Brain pericyte (primary cell): ENCODE measurements at regions not wholly inside any gene's neighbourhood (a gene's known extent, or its start where the extent isn't known, plus 50 kb on each side); places are given as distances from the start of the nearest gene placed in this dataset.
"Not testable (repeated sequence)": the region's sequence is repeated elsewhere in the genome, so short reads cannot be mapped to it uniquely, and the experiment has no call there.

Experiments used
- DNase-seq: peaks from one replicate; pipeline ENCODE4 v3.0.0-alpha.2; 2012; ENCODE audit warnings: low read depth, low spot score

DNA sequence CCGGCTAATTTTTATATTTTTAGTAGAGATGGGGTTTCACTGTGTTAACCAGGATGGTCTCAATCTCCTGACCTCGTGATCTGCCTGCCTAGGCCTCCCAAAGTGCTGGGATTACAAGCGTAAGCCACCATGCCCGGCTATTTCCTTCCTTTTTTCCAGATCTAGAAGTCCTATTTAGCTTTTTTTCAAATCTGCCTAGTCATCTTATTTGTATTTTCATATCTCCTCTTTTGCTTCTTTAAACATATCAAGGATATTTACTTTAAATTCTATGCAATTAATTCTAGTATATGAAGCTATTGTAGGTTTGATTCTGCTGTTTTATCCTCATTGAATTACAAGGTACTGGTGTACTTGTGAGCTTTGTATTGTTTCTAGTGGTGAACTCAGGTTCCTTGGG lies 119.1 kb downstream of the MACIR start:
- not testable (repeated sequence) for DNase-seq

DNA sequence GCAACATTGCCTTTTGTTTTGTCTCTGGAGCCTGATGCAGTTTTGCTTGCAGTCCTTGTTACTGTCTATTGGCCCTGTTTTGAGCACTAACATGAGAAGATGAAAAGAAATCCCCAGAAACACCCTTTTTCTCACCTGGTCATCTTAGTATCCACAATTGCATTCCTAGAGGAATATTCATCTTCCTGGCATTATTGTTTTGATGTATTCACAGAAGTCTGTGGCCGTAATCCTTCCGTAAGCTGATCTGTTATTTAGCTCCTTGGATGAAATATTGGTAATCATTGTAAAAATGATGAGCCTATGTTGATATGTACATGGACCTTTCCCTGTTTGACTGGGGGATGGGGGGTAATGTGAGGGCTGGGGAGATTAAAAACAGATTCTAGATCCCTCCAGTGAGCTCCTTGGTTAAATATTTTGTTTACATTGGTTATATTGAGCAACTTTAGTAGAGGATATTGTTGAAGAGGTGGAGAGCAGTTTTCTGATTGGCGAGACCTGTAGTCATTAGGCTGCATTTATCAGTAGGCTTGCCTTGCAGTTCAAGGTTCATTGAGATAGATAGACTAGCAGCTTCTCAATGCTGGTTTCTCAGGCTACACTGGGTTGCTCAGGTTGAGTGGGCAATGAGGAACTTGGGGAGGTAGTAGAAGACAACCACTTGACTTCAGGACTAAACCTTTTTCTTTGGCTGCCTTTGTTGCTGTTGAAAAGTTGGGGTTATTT lies 117.5 kb downstream of the MACIR start:
- DNase-seq = no peak

DNA sequence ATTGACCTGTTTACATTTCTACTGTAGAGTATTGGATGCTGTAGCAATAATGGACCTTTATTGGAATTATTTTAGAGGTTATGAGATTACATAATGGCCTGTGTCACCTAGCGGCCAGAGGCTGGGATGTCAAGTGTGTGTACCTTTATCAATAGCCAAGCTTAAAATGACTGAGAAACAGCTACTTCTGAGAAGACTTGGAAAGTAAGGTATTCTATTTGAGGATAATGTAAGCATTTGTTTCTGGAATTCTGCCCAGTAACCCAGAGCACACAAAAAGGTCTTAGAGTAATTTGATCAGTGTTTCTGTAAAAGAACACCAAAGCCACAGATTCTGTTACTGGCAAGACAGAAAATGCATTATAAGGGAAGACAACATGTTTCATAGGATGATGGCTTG lies 116.8 kb downstream of the MACIR start:
- DNase-seq = peak; percentile 53

DNA sequence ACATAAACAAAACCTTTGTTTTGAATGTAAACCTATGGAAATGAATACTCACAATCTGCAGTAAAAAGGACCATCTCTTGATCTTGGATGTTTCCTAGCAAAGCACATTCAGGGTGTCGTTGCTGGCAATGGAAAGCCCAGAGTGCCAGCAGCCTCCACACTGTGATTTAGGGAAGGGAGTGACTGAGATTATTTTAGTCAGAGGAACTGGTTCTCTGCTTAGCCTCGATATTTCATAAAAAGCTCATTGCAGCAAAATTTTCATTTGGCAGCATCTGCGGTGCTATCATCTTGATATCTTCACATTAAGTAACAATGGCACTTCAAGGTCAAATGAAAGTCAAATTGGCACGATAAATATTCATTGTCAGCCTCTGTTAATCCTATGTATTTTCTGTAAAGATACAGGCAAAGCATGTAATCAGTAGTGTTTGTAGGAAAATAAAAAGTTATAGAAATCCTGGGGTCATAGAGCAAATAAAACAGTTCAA lies 116.0 kb downstream of the MACIR start:
- no peak for DNase-seq

DNA sequence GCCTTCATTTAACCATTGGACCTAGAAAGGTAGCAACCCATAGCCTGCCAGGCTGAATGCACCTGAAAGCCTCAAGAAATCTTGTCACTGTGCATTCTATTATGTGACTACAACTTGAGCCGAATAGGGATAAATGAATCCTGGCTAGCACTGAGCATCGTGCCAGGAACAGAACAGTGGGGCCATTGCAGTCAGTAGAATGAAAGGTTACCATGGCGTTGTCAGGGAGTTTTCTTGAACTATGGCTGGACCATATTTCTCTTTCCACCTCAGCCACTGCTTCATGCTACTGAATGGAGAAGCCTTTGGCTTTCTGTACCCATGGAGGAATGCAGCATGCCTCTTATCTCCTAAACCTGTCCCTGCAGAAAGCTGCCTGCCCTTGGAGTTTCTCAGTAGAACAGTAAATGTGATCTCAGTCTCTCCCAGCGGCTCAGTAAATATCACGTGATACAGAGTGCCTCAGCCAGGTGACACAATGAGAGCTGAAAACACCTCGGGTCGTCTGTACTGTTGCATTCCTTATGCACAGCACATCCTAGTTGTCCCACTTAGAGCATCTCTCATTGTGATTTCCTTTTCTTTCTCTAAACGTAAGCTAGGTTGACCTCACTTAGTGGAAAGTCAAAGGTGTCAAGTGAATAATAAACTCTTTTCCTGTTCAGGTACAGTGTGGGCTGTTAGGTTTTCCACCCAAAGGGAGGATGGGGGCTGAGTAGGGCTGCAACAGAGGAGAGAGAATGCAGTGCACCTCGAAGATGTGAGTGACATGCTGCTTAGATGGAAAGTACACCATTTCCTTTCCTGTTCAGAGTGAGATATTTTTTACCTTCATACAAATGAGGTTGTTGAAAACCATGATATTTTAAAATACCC lies 115.3 kb downstream of the MACIR start:
- no peak for DNase-seq

DNA sequence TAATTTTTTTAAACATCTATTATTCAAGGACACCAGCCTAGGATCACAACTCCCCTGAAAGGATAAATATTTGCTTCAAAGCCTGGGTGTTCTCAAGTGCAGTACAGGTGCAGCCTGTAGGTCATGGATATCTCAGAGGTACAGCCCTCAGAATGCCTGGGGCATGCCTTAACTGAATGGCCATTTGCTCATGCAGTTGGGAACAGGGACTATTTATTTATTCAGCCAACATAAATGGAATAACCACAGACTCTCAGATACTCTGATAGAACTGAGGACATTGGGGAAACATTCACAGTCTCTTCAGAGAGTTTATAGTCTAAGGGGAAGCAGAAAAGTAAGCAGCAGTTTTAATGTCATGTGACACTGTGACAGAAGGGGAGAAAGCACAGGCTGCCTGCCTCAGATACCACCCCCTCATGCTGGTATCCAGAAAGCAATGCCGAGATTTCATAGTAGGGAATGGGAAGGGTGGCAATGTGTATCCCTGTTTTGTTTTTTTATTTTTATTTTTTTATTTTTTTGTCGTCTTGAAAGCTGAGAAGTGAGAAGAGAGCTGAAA lies 112.6 kb downstream of the MACIR start:
- no peak for DNase-seq

DNA sequence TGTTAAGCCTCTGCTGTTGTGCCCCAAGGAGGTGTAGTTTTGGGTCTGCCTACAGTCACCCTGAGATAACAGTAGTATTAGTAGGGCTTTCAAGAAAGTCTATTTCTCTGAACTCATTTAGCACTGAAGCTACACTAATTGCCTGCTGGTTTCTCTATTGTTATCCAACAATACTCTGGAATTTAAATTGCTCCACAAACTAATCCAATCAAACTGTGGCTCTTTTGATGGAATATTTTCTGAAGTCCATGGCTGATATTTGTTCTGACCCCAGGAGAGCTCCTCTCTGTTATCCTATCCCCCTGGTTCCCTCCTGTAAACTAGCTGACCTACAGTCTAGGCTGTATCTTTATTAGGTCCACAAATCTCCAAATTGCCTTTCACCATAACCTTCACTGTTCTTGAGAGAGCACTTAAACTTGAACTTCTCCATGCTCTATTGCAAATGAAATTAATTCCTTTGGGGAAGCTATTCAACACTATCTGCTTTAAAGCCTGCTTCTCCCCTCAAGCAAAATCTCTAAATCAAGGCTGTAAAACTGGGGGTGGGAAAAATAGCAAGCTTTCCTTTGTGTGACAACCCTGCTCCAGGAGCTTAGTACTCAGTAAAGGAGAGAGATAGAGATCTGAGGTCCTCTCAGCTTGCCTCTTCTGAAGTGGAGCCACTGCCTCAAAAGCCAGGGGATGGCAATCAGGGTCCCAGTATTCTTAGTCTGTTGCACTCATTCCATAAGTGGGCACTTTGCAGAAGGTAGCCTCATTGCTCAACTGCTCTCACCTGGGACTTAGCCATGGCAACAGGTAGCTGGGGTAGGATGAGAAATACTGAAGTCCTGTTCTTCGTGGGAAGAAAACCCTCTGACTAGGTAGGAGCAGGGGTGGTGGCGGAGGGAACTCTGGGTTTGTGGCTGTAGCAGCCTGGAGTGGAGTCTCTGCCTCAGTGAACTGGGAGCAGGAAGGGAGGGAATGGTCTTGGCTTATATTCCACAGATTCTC lies 110.9 kb downstream of the MACIR start:
- DNase-seq = no peak

DNA sequence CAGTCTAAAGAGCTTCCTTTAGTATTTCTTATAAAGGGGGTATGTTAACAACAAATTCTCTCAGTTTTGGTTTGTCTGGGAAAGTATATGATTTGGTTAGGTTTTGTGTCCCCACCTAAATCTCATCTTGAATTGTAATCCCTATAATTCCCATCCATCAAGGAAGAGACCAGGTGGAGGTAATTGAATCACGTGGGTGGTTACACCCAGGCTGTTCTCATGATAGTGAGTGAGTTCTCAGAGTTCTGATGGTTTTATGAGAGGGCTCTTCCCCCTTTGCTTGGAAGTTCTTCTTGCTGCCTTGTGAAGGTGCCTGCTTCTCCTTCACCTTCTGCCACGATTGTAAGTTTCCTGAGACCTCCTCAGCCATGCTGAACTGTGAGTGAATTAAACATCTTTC lies 109.1 kb downstream of the MACIR start:
- no peak for DNase-seq

DNA sequence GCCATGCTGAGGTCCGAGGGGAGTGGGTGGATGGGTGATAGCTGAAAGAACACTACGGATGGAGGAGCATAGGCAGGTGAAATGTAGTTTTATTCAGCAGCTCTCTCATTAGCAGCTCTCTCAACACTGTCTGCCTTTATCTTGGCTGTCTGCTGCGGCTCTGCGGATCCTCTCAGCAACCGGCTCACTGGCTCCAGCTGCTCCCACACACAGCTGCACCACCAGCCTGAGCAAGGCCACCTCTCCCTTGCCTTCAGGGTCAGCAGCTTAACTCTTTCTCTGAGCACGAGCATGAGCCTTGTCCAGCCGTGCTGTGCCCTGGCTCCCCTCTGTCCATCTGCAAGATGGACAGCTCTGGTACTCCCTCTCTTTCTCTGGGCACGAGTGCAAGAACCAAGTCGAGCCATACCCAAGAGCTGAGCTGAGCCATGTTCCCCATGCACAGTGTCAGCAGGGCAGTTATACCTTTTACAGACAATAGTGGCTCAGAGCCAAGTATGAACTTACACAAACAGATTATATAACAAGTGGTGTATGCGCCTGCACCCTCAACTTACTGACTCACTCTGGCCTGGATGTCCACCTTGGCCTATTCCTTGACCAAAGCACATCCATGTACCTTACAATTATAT lies 108.5 kb downstream of the MACIR start:
- no peak for DNase-seq

DNA sequence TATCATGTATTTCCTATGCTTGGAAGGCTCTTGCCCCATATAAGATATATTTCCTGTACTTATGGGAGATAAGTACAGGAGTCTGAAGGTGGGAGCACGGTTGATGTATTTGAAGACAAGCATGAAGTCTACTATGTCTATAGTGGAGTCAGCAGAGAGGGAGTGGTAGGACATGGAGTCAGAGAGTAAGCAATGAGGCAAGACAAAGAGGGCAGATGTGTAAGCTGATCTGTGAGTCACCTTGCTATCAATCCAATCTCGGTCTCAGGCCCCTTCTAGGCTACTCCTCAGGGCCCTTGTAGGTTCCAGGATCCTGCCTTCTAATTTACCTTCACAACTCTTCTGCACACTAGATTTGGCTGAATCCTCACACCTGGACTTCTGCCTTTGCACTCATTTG lies 105.5 kb downstream of the MACIR start:
- DNase-seq = no peak

DNA sequence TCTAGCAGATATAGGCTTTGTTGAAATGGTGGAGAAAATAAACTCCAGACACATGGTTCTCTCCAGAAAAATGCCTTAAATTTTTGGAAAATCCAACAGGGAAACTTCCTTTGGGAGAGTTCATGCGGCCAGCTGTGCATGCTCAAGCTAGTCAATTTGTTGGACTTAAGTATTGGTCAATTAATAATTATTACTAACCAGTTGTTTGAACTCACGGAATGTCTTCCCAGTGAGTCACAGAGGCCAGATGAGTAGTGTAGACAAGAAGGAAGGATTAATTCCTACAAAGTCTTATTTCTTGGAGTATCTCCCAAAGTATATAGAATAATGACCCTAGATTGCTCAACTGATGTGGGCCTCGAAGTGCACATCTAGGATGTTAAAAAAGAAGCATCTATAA lies 103.6 kb downstream of the MACIR start:
- no peak for DNase-seq

DNA sequence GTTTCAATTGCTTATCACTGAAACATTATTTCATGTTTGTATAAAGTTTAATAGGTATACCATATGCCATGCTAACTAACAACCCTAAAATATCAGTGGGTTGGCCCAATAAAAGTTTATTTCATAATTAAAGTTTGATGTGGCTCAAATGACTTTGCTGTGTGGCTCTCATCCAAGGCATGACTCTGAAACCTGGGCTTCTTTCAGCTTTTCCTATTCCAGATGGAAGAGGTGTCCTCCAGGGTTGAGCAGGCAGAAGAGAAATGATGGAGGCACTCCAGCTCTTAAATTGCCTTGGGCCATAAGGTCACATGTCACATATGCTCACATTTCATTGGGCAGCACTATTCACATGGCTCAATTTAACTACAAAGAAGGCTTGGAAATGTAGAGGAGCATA lies 101.9 kb downstream of the MACIR start:
- no peak for DNase-seq

DNA sequence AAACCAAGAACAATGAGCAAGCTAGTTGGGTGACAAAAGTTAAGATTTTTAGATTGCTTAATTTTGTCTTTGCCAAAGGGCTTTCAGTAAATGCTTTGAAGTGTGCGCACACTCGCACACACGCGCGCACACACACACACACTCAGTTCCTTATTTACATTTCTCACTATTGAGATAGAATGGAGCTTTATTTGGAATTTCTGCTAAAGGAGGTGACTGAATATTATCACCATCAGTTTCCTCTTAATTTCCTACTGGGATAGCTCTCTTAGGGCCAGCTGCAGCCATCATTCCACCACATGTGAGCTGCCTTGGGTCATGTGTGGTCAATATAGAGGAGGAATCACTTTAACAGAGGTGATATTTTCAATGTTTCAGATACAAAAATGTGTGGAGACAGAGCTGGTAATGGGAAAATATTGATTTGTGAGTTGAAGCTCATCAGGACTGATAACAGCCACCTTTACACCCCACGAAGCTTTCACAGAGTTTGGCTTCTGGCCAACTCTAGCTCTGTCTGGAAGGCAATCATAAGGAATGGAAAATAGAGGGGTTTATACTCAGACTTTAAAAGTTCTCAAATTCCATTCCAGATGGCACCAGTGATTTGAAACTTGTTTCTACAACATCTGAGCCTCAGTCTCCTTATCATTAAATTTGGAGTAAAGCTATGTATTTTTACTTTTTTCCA lies 99.9 kb downstream of the MACIR start:
- no peak for DNase-seq

DNA sequence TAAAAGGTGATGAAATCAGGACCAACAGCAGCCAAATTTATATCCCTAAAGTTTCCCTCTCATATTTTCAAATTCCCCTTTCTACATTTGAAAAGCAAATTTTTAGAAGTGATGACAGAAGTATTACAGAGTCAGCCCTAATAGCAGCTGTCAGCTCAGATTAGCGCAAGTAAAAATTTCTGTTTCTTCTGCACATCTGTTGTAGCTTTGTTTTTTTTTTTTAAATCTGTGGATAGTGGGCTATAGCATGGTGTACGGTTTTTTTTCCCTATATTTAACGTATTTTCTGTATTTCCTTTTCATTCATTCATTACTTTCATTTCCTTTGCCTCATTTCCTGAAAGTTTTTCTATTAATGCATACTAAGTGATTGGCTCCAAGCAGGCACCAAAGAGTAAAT lies 99.1 kb downstream of the MACIR start:
- no peak for DNase-seq

DNA sequence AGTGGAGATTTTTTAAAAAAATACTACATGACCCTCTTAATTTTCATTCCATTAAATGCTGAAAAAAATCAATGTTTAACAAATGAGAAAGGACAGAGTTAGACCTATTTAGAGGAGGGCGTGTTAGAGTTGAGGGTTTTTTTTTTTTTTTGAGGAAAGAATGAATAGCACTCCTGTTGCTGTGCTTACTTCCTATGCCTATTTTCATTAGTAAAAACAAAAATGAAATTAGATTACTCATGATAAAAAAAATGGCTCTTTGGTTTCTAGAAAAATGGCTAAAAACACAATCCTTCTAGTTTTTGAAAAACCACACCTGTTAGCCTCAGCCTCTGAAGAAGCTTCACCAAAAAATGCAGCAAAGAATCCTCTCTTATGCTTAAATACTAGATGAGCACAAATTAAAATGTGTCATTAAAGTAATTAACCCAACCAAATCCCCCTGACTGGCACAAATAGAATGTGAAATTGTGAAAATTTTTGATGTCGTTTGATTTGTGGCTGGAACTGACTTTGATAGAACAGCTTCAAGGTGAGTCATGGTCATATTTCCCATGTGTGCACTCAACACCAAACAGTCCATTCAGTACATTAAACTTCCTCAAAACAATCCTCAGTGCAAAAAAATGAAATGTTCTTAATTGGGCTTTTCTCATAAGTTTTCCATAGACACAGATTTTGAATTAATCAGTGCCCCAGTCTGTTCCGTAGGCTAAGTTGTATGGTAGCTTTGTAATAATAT lies 98.0 kb downstream of the MACIR start:
- no peak for DNase-seq

DNA sequence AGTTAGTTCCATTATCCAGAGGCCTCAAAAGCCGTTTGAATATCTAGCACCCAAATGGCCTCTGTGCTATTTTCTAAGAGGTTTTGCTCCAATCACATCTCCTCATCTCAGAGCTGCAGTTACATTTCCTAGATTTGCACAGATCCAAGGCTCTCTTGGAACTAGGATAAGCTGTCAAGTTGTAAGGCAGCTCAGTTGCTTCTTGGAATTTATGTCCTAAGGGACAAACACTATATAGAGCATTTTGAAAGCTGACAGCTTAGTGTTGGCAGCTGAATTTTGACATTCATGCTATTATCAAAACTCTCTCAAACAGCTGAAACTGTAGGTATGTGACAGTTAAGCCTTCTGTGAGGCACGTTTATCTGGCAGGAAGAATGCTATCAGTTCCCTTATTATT lies 97.0 kb downstream of the MACIR start:
- no peak for DNase-seq

DNA sequence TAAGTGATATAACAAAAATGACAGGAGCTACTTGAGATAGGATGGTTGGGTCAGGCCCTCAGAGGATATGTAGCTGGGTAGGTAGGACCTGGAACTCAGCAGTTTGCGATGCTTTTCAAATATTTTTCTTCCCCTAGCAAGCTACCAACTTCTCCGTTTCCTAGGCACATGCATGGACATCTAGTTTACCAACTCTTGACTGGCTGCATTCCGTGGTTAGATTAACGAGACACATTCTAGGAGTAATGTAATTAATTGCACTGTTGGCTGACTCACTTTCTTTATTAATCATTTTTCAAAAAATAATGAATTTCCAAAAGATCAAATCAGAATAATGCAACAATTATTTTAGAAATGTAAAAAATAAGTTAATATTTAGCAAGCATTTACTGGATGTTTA lies 95.9 kb downstream of the MACIR start:
- DNase-seq = no peak

DNA sequence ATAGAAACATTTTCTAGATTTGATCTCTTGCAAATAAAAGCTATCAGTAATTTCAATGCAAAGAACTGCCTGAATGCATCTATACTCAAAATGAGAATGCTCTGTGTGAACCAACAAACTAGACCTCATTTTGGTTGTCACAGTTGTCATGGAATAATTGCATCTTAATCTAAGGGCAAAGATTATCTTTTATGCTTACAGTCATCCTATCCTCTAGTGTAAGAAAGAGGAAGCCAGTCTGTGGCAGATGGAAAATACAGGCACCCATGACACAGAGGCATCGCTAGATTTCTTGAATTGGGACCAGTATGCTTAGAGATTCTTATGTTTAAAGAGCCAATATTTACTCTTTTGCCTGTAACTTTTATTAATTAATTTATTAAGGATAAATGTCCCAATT lies 95.0 kb downstream of the MACIR start:
- DNase-seq = no peak

DNA sequence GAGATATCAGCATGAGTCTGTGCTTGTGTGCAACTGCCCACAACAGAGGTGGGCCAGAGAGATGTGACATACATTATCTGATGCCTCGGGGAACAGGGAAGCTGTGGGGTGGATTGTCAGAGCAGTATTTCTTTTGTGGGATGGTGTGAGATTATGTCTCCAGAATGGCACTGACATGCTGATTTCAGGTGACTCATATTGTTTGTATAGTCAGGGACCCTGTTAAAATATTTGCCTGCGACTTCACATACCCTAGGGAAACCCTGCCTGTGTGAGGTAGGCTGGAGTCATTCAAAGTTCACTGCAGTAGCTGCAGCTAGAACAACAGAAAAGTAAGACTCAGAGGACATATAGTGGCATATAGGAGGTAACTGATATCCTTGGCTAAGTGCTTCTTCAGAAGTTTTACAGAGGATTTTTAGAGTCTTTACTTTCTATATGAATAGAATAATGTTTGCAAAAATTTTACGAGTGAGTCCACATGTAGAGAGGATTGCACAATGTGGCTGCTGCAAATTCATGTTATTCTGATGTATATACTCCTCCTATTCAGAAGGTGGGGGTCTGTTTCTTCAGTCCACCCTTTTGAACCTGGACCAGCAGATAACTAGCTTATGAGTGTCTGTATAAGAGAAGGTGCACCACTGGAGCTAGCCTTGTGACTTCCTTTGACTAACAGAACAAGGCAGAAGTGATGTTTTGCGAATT lies 89.3 kb downstream of the MACIR start:
- DNase-seq = no peak
